Upper lobe of left lung (tissue), 4 donors: ENCODE measurements at regions not wholly inside any gene's neighbourhood (a gene's known extent, or its start where the extent isn't known, plus 50 kb on each side); places are given as distances from the start of the nearest gene placed in this dataset.

Experiments used
- CTCF ChIP-seq, 6 experiments: fragments of 450-650 bp in 4 of 6; fragments of 200-600 bp in 2 of 6; sonication (generic) in 2 of 6; IDR thresholded peaks; one replicate each; pipeline ENCODE4 v1.5.1; 2016 to 2019; ENCODE audit warnings: antibody characterized with exemption in 6 of 6
- POLR2AphosphoS5 ChIP-seq, 2 donors: sonication (generic); formaldehyde crosslinking; IDR thresholded peaks; one replicate each; pipeline ENCODE4 v1.5.1; 2017; ENCODE audit warnings: antibody characterized with exemption in 2 of 2

GRCh38 chr13:72444999-72445398, 282.4 kb downstream of the MZT1 start:
- TF ChIP-seq CTCF (IDR thresholded peaks at IDR 0.05) (no peak), POLR2AphosphoS5 (IDR thresholded peaks at IDR 0.05) (no peak)
